Gastrocnemius medialis (tissue), 4 donors: ENCODE measurements at regions not wholly inside any gene's neighbourhood (a gene's known extent, or its start where the extent isn't known, plus 50 kb on each side); places are given as distances from the start of the nearest gene placed in this dataset.

Source experiments
- CTCF ChIP-seq, 5 experiments: fragments of 450-650 bp in 3 of 5; fragments of 200-600 bp in 2 of 5; sonication (generic) in 2 of 5; IDR thresholded peaks in 4 of 5; conservative IDR thresholded peaks in 1 of 5; 1 replicate in 4 of 5; 2 replicates in 1 of 5; pipeline ENCODE4 v1.5.1; 2016 to 2019; ENCODE audit warnings: antibody characterized with exemption in 5 of 5, mild to moderate bottlenecking in 3 of 5, moderate library complexity in 3 of 5
- POLR2A ChIP-seq, 2 donors: fragments of 450-650 bp; IDR thresholded peaks; one replicate each; pipeline ENCODE4 v1.6.1; 2017; ENCODE audit warnings: antibody characterized with exemption in 2 of 2, mild to moderate bottlenecking in 2 of 2, moderate library complexity in 2 of 2

- TF ChIP-seq CTCF (IDR thresholded peaks at IDR 0.05 in 4 of 5, conservative IDR thresholded peaks at IDR 0.05 in 1 of 5), result no peak
- TF ChIP-seq POLR2A (IDR thresholded peaks at IDR 0.05), result no peak
These were observed 97.0 kb upstream of the CDC42BPA start for GRCh38 chr1:227415115-227415790.
